MM.1S (cell line): ENCODE measurements at regions not wholly inside any gene's neighbourhood (a gene's known extent, or its start where the extent isn't known, plus 50 kb on each side); places are given as distances from the start of the nearest gene placed in this dataset.

Source experiments
- DNase-seq: peaks from one replicate; pipeline ENCODE4 v3.0.0-alpha.2; 2015
- H2AFZ ChIP-seq: fragments of 300-600 bp; sonication (generic); 2 replicates; pipeline ENCODE4 v1.6.0; 2016; ENCODE audit warnings: antibody characterized with exemption, low read length
- H3F3A ChIP-seq: fragments of 300-600 bp; sonication (generic); 2 replicates; pipeline ENCODE4 v1.6.1; 2016; ENCODE audit warnings: mild to moderate bottlenecking, antibody characterized with exemption, low read length, moderate library complexity, mixed read lengths; ENCODE audit not compliant: insufficient read depth
- H3K27ac ChIP-seq: fragments of 300-600 bp; sonication (generic); 2 replicates; pipeline ENCODE4 v1.5.1; 2016; ENCODE audit warnings: mild to moderate bottlenecking, low read length
- H3K27me3 ChIP-seq: fragments of 300-600 bp; sonication (generic); replicated peaks from 2 replicates; pipeline ENCODE4 v1.6.0; 2016; ENCODE audit warnings: low read length; ENCODE audit not compliant: insufficient read depth
- H3K36me3 ChIP-seq: fragments of 300-600 bp; sonication (generic); replicated peaks from 2 replicates; pipeline ENCODE4 v1.6.1; 2016; ENCODE audit warnings: mild to moderate bottlenecking, low read length, mixed read lengths; ENCODE audit not compliant: insufficient read depth
- H3K4me1 ChIP-seq: fragments of 300-600 bp; sonication (generic); 2 replicates; pipeline ENCODE4 v1.6.1; 2016; ENCODE audit warnings: low read length, mixed read lengths
- H3K4me2 ChIP-seq: fragments of 300-600 bp; sonication (generic); 2 replicates; pipeline ENCODE4 v1.6.0; 2016; ENCODE audit warnings: low read depth, low read length
- H3K4me3 ChIP-seq: fragments of 300-600 bp; sonication (generic); 2 replicates; pipeline ENCODE4 v1.5.1; 2016; ENCODE audit warnings: low read length, mixed read lengths
- H3K79me2 ChIP-seq: fragments of 300-600 bp; sonication (generic); 2 replicates; pipeline ENCODE4 v1.6.1; 2016; ENCODE audit warnings: mixed run types, low read length, mixed read lengths
- H3K9ac ChIP-seq: fragments of 300-600 bp; sonication (generic); 2 replicates; pipeline ENCODE4 v1.6.1; 2016; ENCODE audit warnings: low read length, mixed read lengths
- H3K9me2 ChIP-seq: fragments of 300-600 bp; sonication (generic); replicated peaks from 2 replicates; pipeline ENCODE4 v1.6.1; 2016; ENCODE audit warnings: mild to moderate bottlenecking, low read length, mixed read lengths; ENCODE audit not compliant: insufficient read depth
- H3K9me3 ChIP-seq: fragments of 300-600 bp; sonication (generic); replicated peaks from 2 replicates; pipeline ENCODE4 v1.6.1; 2016; ENCODE audit warnings: mild to moderate bottlenecking, low read length, mixed read lengths; ENCODE audit not compliant: insufficient read depth
- H4K20me1 ChIP-seq: fragments of 300-600 bp; sonication (generic); 2 replicates; pipeline ENCODE4 v1.6.1; 2016; ENCODE audit warnings: mild to moderate bottlenecking, low read length, moderate library complexity, mixed read lengths; ENCODE audit not compliant: insufficient read depth
- EZH2 ChIP-seq: fragments of 300-600 bp; sonication (generic); optimal IDR thresholded peaks from 2 replicates; pipeline ENCODE3; 2017; ENCODE audit warnings: low read depth, mild to moderate bottlenecking, antibody characterized with exemption, low read length, mixed read lengths
- EZH2phosphoT487 ChIP-seq: fragments of 300-600 bp; sonication (generic); IDR thresholded peaks from 2 replicates; pipeline ENCODE4 v1.6.1; 2018; ENCODE audit warnings: antibody characterized with exemption, low read length
- TF ChIP-seq, protein P1 (sequence below): fragments of 300-600 bp; sonication (generic); IDR thresholded peaks from 2 replicates; pipeline ENCODE4 v1.5.1; 2016; ENCODE audit warnings: antibody characterized with exemption, low read length, mixed read lengths

DNA sequence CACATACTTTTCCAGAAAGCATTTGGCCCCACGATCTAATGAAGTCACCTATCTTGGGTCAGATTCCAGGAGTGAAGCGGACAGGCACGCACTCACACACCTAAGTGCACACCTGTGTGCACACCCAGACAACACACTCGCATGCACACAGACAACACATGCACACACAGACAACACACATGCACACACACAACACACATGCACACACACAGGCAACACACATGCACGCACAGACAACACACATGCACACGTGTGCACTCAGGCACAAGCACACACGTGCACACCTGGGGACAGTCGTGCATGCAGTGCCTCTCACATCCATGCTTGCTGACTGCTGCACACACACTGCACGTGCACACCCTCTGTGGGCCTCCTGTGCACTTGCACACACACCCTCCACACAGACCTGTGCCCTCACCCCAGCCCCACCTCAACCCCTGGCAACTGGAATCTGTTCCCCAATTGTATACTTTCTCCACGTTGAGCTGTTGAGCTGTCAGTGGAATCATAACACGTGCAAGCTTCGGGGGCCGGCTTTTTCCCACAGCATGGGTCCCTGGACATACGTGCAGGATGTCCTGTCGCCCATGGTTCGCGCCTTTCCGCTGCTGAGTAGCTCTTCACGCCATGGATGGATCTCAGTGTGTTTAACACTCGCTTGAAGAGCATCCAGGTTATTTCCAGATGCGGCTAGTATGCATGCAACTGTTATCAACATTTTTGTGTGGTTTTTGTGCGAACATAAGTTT is 55.3 kb upstream of the CFAP46 start:
- H3K27me3 ChIP-seq: peaks cover 67% of the 10 kb centered on the region
- no peaks in the 10 kb centered on the region for H3K9me2 ChIP-seq
- DNase-seq: no peak
- no peak overlapping the region for H3K4me2 ChIP-seq
- H3K36me3 ChIP-seq: no peaks in the 10 kb centered on the region
- no peak overlapping the region for H3K9ac ChIP-seq
- no peaks in the 10 kb centered on the region for H3K4me1 ChIP-seq
- no peaks in the 10 kb centered on the region for H3F3A ChIP-seq
- TF ChIP-seq EZH2phosphoT487 (no peak), EZH2 (no peak)
- TF ChIP-seq, protein P1, sequence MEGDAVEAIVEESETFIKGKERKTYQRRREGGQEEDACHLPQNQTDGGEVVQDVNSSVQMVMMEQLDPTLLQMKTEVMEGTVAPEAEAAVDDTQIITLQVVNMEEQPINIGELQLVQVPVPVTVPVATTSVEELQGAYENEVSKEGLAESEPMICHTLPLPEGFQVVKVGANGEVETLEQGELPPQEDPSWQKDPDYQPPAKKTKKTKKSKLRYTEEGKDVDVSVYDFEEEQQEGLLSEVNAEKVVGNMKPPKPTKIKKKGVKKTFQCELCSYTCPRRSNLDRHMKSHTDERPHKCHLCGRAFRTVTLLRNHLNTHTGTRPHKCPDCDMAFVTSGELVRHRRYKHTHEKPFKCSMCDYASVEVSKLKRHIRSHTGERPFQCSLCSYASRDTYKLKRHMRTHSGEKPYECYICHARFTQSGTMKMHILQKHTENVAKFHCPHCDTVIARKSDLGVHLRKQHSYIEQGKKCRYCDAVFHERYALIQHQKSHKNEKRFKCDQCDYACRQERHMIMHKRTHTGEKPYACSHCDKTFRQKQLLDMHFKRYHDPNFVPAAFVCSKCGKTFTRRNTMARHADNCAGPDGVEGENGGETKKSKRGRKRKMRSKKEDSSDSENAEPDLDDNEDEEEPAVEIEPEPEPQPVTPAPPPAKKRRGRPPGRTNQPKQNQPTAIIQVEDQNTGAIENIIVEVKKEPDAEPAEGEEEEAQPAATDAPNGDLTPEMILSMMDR: no peak
- H3K79me2 ChIP-seq: no peaks in the 10 kb centered on the region
- no peak overlapping the region for H3K27ac ChIP-seq
- H3K9me3 ChIP-seq: no peaks in the 10 kb centered on the region
- H4K20me1 ChIP-seq: no peaks in the 10 kb centered on the region
- H3K4me3 ChIP-seq: no peak overlapping the region
- no peak overlapping the region for H2AFZ ChIP-seq

DNA sequence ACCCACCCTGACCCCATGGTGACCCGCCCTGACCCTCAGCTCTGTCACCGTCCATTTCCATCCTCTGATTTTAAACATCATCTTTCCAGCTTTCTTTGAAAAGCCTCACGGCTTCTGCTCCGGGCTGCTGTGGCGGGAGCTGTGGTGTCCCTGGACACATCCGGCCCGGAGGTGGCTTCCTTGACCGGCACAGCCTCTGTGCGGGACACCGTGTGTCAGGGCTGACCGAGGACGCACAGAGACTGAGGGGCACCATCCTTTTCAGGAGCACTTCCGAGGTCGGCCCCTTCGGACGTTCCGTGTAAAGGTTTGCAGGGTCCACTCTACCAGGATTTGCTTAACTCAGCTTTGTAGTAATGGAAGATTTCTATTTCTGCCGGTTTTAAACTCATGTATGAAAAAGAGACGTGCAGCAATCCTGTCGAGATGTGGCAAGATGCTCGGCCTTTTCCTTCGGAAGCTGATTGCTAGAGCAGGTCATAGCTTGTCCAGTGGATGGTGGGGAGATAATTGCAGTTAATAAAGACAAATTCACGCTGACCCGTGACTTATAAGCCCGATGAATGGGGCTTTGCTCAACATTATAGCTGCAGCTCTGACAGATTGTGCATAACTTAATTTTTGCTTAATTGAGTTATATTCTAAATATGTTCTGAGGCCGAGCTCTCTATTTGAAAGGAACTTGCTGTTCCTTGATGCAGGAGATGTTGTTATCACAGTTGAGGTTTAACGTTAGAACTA is 54.4 kb upstream of the CFAP46 start:
- H3K27ac ChIP-seq: no peak overlapping the region
- no peak overlapping the region for H3K4me2 ChIP-seq
- H3K9ac ChIP-seq: no peak overlapping the region
- TF ChIP-seq, protein P1: no peak
- no peak for TF ChIP-seq EZH2
- no peak for TF ChIP-seq EZH2phosphoT487
- no peaks in the 10 kb centered on the region for H3K9me3 ChIP-seq
- no peaks in the 10 kb centered on the region for H3K9me2 ChIP-seq
- H3K36me3 ChIP-seq: no peaks in the 10 kb centered on the region
- DNase-seq: no peak
- no peak overlapping the region for H3K4me3 ChIP-seq
- H3K27me3 ChIP-seq: peaks cover 63% of the 10 kb centered on the region
- no peaks in the 10 kb centered on the region for H3F3A ChIP-seq
- H4K20me1 ChIP-seq: no peaks in the 10 kb centered on the region
- H3K79me2 ChIP-seq: no peaks in the 10 kb centered on the region
- H3K4me1 ChIP-seq: no peaks in the 10 kb centered on the region
- H2AFZ ChIP-seq: no peak overlapping the region

DNA sequence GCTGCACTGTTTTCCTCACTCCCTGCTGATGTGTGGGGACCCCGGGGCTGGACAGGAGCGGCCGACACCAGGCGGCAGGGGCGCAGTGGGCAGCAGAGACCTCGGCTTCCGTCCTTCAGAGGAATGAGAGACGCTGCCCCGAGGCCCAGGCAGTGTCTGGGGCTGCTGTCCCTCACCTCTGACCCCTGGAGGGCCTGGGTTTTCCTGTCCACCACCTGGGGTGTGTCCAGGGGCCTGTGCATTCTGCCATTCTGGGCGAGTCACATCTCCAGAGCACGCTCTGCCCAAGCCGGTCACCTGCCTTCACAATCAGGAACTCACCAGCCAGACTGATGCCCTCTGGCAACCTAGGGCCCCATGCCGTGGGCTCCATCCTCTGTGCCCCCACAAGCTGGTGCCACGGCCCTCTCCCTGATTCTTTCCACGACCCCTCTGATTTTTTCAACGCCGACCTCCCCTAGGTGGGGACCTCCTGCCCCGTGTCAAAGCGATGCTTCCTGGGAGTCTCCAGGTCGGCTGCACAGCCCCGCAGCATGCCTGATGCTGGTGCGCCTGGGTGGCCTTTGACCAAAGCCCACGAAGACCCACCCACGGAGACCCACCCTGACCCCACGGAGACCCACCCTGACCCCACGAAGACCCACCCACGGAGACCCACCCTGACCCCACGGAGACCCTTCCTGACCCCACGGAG is 53.7 kb upstream of the CFAP46 start:
- no peaks in the 10 kb centered on the region for H3K79me2 ChIP-seq
- H3K36me3 ChIP-seq: no peaks in the 10 kb centered on the region
- no peak overlapping the region for H3K4me2 ChIP-seq
- no peaks in the 10 kb centered on the region for H3K9me2 ChIP-seq
- H3K9ac ChIP-seq: no peak overlapping the region
- no peaks in the 10 kb centered on the region for H3K9me3 ChIP-seq
- TF ChIP-seq EZH2: no peak
- TF ChIP-seq, protein P1: no peak
- no peak for TF ChIP-seq EZH2phosphoT487
- no peaks in the 10 kb centered on the region for H3F3A ChIP-seq
- H3K27ac ChIP-seq: no peak overlapping the region
- no peaks in the 10 kb centered on the region for H4K20me1 ChIP-seq
- no peak for DNase-seq
- peaks cover 65% of the 10 kb centered on the region for H3K27me3 ChIP-seq
- H3K4me1 ChIP-seq: no peaks in the 10 kb centered on the region
- H3K4me3 ChIP-seq: no peak overlapping the region
- H2AFZ ChIP-seq: no peak overlapping the region
